ENCODE measurements at regions not wholly inside any gene's neighbourhood (a gene's known extent, or its start where the extent isn't known, plus 50 kb on each side); places are given as distances from the start of the nearest gene placed in this dataset.

DNA sequence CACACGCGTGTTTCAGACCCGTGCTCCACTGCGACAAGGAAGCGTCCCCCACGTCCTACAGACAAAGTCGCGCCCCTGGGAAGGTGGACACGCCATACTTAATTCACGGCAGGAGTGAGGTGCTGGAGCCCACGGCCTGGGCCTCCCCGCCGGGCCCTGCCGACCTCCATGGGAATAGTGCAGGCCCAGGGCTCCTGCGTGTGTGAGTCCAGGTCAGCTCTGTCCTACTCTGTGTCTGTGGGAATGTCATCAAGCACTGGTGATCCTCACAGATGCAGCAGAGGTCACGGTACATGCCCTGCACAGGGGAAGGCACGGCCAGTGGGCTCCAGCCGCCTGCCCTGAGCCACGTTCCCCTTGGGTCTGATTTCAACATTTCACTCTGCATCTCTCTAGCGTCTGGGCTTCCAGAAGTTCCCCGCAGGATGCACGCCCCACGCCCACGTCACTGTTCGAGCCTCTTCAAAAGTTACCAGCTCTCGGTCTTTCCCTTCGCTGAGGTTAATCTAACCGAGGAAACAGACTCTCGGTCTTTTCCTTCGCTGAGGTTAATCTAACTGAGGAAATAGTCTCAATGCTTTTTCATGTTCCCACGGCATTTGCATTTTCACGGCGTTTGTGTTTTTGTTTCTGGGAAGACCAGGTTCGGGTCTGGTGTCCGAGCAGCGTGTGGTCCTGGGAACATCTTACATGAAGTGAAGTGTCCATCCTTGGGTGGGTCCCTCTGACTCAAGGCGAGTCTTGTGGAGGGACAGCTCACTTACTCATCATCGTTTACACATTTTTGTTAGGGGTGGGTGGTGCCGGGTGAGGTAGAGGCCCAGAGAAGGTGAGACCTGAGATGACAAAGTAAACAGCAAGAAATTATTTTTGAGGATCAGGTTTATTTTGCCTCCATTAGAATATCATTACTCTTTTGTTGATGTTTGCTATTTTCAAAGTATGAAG is 157.3 kb upstream of the ALKAL2 start:
- TF ChIP-seq EZH2phosphoT487 (IDR thresholded peaks at IDR 0.05; ENCODE audit: borderline replicate concordance) (no peak), EZH2 (IDR thresholded peaks at IDR 0.05) (no peak)
- TF ChIP-seq, protein P1, sequence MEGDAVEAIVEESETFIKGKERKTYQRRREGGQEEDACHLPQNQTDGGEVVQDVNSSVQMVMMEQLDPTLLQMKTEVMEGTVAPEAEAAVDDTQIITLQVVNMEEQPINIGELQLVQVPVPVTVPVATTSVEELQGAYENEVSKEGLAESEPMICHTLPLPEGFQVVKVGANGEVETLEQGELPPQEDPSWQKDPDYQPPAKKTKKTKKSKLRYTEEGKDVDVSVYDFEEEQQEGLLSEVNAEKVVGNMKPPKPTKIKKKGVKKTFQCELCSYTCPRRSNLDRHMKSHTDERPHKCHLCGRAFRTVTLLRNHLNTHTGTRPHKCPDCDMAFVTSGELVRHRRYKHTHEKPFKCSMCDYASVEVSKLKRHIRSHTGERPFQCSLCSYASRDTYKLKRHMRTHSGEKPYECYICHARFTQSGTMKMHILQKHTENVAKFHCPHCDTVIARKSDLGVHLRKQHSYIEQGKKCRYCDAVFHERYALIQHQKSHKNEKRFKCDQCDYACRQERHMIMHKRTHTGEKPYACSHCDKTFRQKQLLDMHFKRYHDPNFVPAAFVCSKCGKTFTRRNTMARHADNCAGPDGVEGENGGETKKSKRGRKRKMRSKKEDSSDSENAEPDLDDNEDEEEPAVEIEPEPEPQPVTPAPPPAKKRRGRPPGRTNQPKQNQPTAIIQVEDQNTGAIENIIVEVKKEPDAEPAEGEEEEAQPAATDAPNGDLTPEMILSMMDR (IDR thresholded peaks at IDR 0.05 in 2 of 3, conservative IDR thresholded peaks at IDR 0.05 in 1 of 3; ENCODE audit: borderline replicate concordance in 1 of 3, insufficient read depth in 1 of 3, low read depth in 2 of 3, low read length in 2 of 3): no peak
- TF ChIP-seq, protein P2, sequence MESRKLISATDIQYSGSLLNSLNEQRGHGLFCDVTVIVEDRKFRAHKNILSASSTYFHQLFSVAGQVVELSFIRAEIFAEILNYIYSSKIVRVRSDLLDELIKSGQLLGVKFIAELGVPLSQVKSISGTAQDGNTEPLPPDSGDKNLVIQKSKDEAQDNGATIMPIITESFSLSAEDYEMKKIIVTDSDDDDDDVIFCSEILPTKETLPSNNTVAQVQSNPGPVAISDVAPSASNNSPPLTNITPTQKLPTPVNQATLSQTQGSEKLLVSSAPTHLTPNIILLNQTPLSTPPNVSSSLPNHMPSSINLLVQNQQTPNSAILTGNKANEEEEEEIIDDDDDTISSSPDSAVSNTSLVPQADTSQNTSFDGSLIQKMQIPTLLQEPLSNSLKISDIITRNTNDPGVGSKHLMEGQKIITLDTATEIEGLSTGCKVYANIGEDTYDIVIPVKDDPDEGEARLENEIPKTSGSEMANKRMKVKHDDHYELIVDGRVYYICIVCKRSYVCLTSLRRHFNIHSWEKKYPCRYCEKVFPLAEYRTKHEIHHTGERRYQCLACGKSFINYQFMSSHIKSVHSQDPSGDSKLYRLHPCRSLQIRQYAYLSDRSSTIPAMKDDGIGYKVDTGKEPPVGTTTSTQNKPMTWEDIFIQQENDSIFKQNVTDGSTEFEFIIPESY (IDR thresholded peaks at IDR 0.05; ENCODE audit: extremely low read depth, insufficient replicate concordance, low read length): no peak

Data from HCT116 (cell line).